ENCODE measurements at regions not wholly inside any gene's neighbourhood (a gene's known extent, or its start where the extent isn't known, plus 50 kb on each side); places are given as distances from the start of the nearest gene placed in this dataset.

DNA sequence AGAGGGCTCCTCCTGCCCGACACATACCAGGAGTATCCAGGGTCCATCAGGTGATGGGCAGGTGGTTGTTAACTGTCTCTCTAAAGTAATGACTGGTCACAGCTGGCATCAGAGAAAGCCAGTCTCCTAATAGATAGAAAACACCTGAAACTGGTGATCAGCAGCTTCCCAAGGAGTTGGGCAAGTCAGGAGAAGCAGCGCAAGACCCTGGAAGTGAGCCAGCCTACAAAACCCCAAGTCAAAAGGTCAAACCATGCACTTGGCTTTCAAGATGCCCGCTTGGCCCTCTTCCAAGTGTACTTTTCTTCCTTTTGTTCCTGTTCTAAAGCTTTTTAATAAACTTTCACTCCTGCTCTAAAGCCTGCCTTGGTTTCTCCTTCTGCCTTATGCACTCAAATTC, 815.2 kb downstream of the DCDC2C start:
- TF ChIP-seq, protein P1, sequence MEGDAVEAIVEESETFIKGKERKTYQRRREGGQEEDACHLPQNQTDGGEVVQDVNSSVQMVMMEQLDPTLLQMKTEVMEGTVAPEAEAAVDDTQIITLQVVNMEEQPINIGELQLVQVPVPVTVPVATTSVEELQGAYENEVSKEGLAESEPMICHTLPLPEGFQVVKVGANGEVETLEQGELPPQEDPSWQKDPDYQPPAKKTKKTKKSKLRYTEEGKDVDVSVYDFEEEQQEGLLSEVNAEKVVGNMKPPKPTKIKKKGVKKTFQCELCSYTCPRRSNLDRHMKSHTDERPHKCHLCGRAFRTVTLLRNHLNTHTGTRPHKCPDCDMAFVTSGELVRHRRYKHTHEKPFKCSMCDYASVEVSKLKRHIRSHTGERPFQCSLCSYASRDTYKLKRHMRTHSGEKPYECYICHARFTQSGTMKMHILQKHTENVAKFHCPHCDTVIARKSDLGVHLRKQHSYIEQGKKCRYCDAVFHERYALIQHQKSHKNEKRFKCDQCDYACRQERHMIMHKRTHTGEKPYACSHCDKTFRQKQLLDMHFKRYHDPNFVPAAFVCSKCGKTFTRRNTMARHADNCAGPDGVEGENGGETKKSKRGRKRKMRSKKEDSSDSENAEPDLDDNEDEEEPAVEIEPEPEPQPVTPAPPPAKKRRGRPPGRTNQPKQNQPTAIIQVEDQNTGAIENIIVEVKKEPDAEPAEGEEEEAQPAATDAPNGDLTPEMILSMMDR (conservative IDR thresholded peaks at IDR 0.05; ENCODE audit: low read length) = no peak
- TF ChIP-seq EZH2phosphoT487 (IDR thresholded peaks at IDR 0.05; ENCODE audit: borderline replicate concordance) = no peak
